ENCODE measurements at regions not wholly inside any gene's neighbourhood (a gene's known extent, or its start where the extent isn't known, plus 50 kb on each side); places are given as distances from the start of the nearest gene placed in this dataset.

GRCh38 chr12:81953541-81953940 lies 194.4 kb upstream of the PPFIA2 start:
- Histone ChIP-seq H3K27me3 (no peaks in the 10 kb centered on the region), H3K9me3 (replicated peaks in 1 of 3) (no peaks in the 10 kb centered on the region), H3K4me3 (no peak overlapping the region), H3K4me1 (replicated peaks in 1 of 2) (no peaks in the 10 kb centered on the region), H3K36me3 (replicated peaks in 1 of 2) (no peaks in the 10 kb centered on the region), H3K27ac (no peak overlapping the region)
- 31 to 66% (median 34%) methylated on average over 2 of the region's 2 CpGs for WGBS, 4 donors
- TF ChIP-seq POLR2A (IDR thresholded peaks at IDR 0.05) (no peak), CTCF (IDR thresholded peaks at IDR 0.05) (no peak)
- intact Hi-C loops (cut with DNase I), result no loop called here
- no peak for DNase-seq

GRCh38 chr12:81950871-81951270 lies 191.7 kb upstream of the PPFIA2 start:
- Histone ChIP-seq H3K9me3 (replicated peaks in 1 of 3) (no peaks in the 10 kb centered on the region), H3K4me1 (replicated peaks in 1 of 2) (no peaks in the 10 kb centered on the region), H3K36me3 (replicated peaks in 1 of 2) (no peaks in the 10 kb centered on the region), H3K27me3 (no peaks in the 10 kb centered on the region), H3K27ac (no peak overlapping the region), H3K4me3 (no peak overlapping the region)
- no peak for DNase-seq
- intact Hi-C loops (cut with DNase I), result no loop called here
- no peak for TF ChIP-seq POLR2A (IDR thresholded peaks at IDR 0.05)
- no peak for TF ChIP-seq CTCF (IDR thresholded peaks at IDR 0.05)
- WGBS, 4 donors, result 78 to 89% (median 85%) methylated on average over 3 of the region's 3 CpGs

GRCh38 chr12:81949841-81950308 lies 190.7 kb upstream of the PPFIA2 start:
- H3K4me1 ChIP-seq (replicated peaks in 1 of 2), result no peaks in the 10 kb centered on the region
- no peaks in the 10 kb centered on the region for H3K36me3 ChIP-seq (replicated peaks in 1 of 2)
- no peaks in the 10 kb centered on the region for H3K27me3 ChIP-seq
- no peak overlapping the region for H3K4me3 ChIP-seq
- no peak for DNase-seq
- 11 to 24% (median 15%) methylated on average over 2 of the region's 2 CpGs for WGBS, 4 donors
- intact Hi-C loops (cut with DNase I), result no loop called here
- TF ChIP-seq POLR2A (IDR thresholded peaks at IDR 0.05), result no peak
- no peak for TF ChIP-seq CTCF (IDR thresholded peaks at IDR 0.05)
- no peak overlapping the region for H3K27ac ChIP-seq
- no peaks in the 10 kb centered on the region for H3K9me3 ChIP-seq (replicated peaks in 1 of 3)

GRCh38 chr12:81949416-81949815 lies 190.3 kb upstream of the PPFIA2 start:
- Histone ChIP-seq H3K4me1 (replicated peaks in 1 of 2) (no peaks in the 10 kb centered on the region), H3K27me3 (no peaks in the 10 kb centered on the region), H3K36me3 (replicated peaks in 1 of 2) (no peaks in the 10 kb centered on the region), H3K4me3 (no peak overlapping the region), H3K27ac (no peak overlapping the region), H3K9me3 (replicated peaks in 1 of 3) (no peaks in the 10 kb centered on the region)
- TF ChIP-seq CTCF (IDR thresholded peaks at IDR 0.05), result no peak
- no peak for TF ChIP-seq POLR2A (IDR thresholded peaks at IDR 0.05)
- DNase-seq, result no peak
- WGBS, 4 donors, result 43 to 60% (median 53%) methylated on average over 2 of the region's 2 CpGs
- intact Hi-C loops (cut with DNase I), result no loop called here

Data from adrenal gland (tissue), 9 donors.